ENCODE measurements at regions not wholly inside any gene's neighbourhood (a gene's known extent, or its start where the extent isn't known, plus 50 kb on each side); places are given as distances from the start of the nearest gene placed in this dataset.
"Not testable (repeated sequence)": the region's sequence is repeated elsewhere in the genome, so short reads cannot be mapped to it uniquely, and the experiment has no call there.

- TF ChIP-seq FOXK2 (IDR thresholded peaks at IDR 0.05) (no peak), L3MBTL2 (conservative IDR thresholded peaks at IDR 0.05) (no peak), SP1 (IDR thresholded peaks at IDR 0.05) (no peak), TARDBP (IDR thresholded peaks at IDR 0.05) (no peak), CTBP1 (IDR thresholded peaks at IDR 0.05; ENCODE audit: borderline replicate concordance) (no peak), ARNT (IDR thresholded peaks at IDR 0.05) (no peak), BHLHE40 (IDR thresholded peaks at IDR 0.05; ENCODE audit: borderline replicate concordance) (no peak), NFRKB (IDR thresholded peaks at IDR 0.05) (no peak), FOXM1 (IDR thresholded peaks at IDR 0.05; ENCODE audit: borderline replicate concordance) (no peak), ZNF384 (IDR thresholded peaks at IDR 0.05) (no peak), SUZ12 (IDR thresholded peaks at IDR 0.05) (no peak), HDGF (IDR thresholded peaks at IDR 0.05; ENCODE audit: borderline replicate concordance) (no peak), ELF4 (IDR thresholded peaks at IDR 0.05) (no peak), LEF1 (IDR thresholded peaks at IDR 0.05; ENCODE audit: borderline replicate concordance) (no peak), FOXA1 (IDR thresholded peaks at IDR 0.05) (no peak)
- TF ChIP-seq, protein P1, sequence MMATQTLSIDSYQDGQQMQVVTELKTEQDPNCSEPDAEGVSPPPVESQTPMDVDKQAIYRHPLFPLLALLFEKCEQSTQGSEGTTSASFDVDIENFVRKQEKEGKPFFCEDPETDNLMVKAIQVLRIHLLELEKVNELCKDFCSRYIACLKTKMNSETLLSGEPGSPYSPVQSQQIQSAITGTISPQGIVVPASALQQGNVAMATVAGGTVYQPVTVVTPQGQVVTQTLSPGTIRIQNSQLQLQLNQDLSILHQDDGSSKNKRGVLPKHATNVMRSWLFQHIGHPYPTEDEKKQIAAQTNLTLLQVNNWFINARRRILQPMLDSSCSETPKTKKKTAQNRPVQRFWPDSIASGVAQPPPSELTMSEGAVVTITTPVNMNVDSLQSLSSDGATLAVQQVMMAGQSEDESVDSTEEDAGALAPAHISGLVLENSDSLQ (IDR thresholded peaks at IDR 0.05) = no peak
- ChIA-PET CTCF (no interaction called here), POLR2A (no interaction called here)
- no peak for DNase-seq (ENCODE audit: extremely low spot score)
Observed at GRCh38 chr6:50899306-50899870, 80.7 kb downstream of the TFAP2B start.

DNA sequence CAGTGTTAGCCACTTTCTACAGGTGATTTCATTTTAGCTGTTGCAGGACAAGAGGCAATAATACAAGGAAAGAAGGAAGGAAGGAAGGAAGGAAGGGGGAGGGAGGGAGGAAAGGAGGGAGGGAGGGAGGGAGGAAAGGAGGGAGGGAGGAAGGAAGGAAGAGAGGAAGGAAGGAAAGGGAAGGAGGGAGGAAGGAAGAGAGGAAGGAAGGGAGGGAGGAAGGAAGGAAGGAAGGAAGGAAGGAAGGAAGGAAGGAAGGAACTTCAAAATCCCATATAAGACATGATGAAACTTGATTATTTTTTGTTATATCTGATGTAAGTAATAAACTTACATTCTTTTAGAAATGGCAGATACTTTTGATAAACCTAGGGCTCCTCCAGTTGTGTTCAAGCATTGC, 83.6 kb downstream of the TFAP2B start:
- TF ChIP-seq TARDBP (IDR thresholded peaks at IDR 0.05) = no peak
- no peak for TF ChIP-seq ARNT (IDR thresholded peaks at IDR 0.05)
- ChIA-PET POLR2A (no interaction called here), CTCF (no interaction called here)
- no peak for DNase-seq (ENCODE audit: extremely low spot score)

DNA sequence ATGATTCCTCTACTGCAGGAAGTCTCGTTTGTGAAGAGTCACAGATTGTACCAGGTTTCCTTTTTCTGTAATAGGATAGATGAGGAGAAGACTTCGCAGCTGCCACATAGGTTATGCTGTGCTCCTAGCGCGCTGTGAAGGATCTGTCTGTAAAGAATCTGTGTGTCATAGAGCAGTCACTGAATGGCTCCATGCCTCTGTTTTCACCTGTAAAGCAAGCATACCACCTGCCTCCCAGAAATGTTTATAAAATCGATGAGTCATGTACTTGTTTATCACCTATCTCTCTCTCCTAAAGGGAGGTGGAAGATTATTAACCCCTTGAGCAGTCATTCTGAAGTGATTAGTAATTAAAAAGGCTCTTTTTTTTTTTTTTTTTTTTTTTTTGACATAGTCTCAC, 86.6 kb downstream of the TFAP2B start:
- DNase-seq (ENCODE audit: extremely low spot score) = no peak
- TF ChIP-seq CTBP1 (IDR thresholded peaks at IDR 0.05; ENCODE audit: borderline replicate concordance) (no peak), HDGF (IDR thresholded peaks at IDR 0.05; ENCODE audit: borderline replicate concordance) (no peak), LEF1 (IDR thresholded peaks at IDR 0.05; ENCODE audit: borderline replicate concordance) (no peak), BHLHE40 (IDR thresholded peaks at IDR 0.05; ENCODE audit: borderline replicate concordance) (no peak), L3MBTL2 (conservative IDR thresholded peaks at IDR 0.05) (no peak), TARDBP (IDR thresholded peaks at IDR 0.05) (no peak), ELF4 (IDR thresholded peaks at IDR 0.05) (no peak), ZNF384 (IDR thresholded peaks at IDR 0.05) (no peak), ARNT (IDR thresholded peaks at IDR 0.05) (no peak), FOXA1 (IDR thresholded peaks at IDR 0.05) (no peak), SUZ12 (IDR thresholded peaks at IDR 0.05) (no peak)
- TF ChIP-seq, protein P1 (IDR thresholded peaks at IDR 0.05) = no peak
- CTCF ChIA-PET = no interaction called here
- POLR2A ChIA-PET = no interaction called here

GRCh38 chr6:50907565-50907964, 88.9 kb downstream of the TFAP2B start:
- ChIA-PET CTCF (no interaction called here), POLR2A (no interaction called here)
- no peak for TF ChIP-seq NFRKB (IDR thresholded peaks at IDR 0.05)
- no peak for TF ChIP-seq ZNF384 (IDR thresholded peaks at IDR 0.05)
- TF ChIP-seq LEF1 (IDR thresholded peaks at IDR 0.05; ENCODE audit: borderline replicate concordance) = no peak
- no peak for TF ChIP-seq CTBP1 (IDR thresholded peaks at IDR 0.05; ENCODE audit: borderline replicate concordance)
- no peak for TF ChIP-seq SP1 (IDR thresholded peaks at IDR 0.05)
- TF ChIP-seq L3MBTL2 (conservative IDR thresholded peaks at IDR 0.05) = no peak
- TF ChIP-seq TARDBP (IDR thresholded peaks at IDR 0.05) = no peak
- TF ChIP-seq FOXA1 (IDR thresholded peaks at IDR 0.05) = no peak
- no peak for TF ChIP-seq ARNT (IDR thresholded peaks at IDR 0.05)
- no peak for DNase-seq (ENCODE audit: extremely low spot score)

- ChIA-PET CTCF (no interaction called here), POLR2A (no interaction called here)
- no peak for TF ChIP-seq FOXA1 (IDR thresholded peaks at IDR 0.05)
- no peak for TF ChIP-seq ZNF384 (IDR thresholded peaks at IDR 0.05)
- TF ChIP-seq CTBP1 (IDR thresholded peaks at IDR 0.05; ENCODE audit: borderline replicate concordance) = no peak
- no peak for TF ChIP-seq SP1 (IDR thresholded peaks at IDR 0.05)
- no peak for TF ChIP-seq HDGF (IDR thresholded peaks at IDR 0.05; ENCODE audit: borderline replicate concordance)
- TF ChIP-seq LEF1 (IDR thresholded peaks at IDR 0.05; ENCODE audit: borderline replicate concordance) = no peak
- TF ChIP-seq NFRKB (IDR thresholded peaks at IDR 0.05) = no peak
- no peak for DNase-seq (ENCODE audit: extremely low spot score)
Observed at GRCh38 chr6:50913105-50913770, 94.6 kb downstream of the TFAP2B start.

GRCh38 chr6:50921378-50921777, 102.7 kb downstream of the TFAP2B start:
- CTCF ChIA-PET; POLR2A ChIA-PET; DNase-seq (ENCODE audit: extremely low spot score): not testable (repeated sequence)

DNA sequence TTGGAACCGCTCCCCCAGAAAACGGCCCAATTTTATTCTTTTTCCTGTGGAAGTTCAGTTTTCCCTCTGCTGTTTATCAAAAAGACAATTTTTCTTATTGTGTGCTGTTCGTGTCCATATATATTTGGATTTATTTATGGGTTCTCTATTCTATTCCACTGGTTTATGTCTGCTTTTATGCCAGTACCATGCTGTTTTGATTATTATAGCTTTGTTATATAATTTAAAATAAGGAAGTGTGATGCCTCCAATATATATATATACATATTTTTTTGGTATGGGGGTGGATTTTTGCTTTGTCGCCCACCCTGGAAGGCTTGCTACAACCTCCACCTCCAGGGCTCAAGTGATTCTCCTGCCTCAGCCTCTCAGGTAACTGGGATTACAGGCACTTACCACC, 103.3 kb downstream of the TFAP2B start:
- CTCF ChIA-PET = no interaction called here
- POLR2A ChIA-PET = no interaction called here
- DNase-seq (ENCODE audit: extremely low spot score) = no peak
- TF ChIP-seq FOXK2 (IDR thresholded peaks at IDR 0.05) (no peak), SUZ12 (IDR thresholded peaks at IDR 0.05) (no peak), CTBP1 (IDR thresholded peaks at IDR 0.05; ENCODE audit: borderline replicate concordance) (no peak), LEF1 (IDR thresholded peaks at IDR 0.05; ENCODE audit: borderline replicate concordance) (no peak), HDGF (IDR thresholded peaks at IDR 0.05; ENCODE audit: borderline replicate concordance) (no peak), SP1 (IDR thresholded peaks at IDR 0.05) (no peak), NFRKB (IDR thresholded peaks at IDR 0.05) (no peak), FOXM1 (IDR thresholded peaks at IDR 0.05; ENCODE audit: borderline replicate concordance) (no peak), ARNT (IDR thresholded peaks at IDR 0.05) (no peak), ZNF384 (IDR thresholded peaks at IDR 0.05) (no peak), BHLHE40 (IDR thresholded peaks at IDR 0.05; ENCODE audit: borderline replicate concordance) (no peak), TARDBP (IDR thresholded peaks at IDR 0.05) (no peak), L3MBTL2 (conservative IDR thresholded peaks at IDR 0.05) (no peak), FOXA1 (IDR thresholded peaks at IDR 0.05) (no peak), ELF4 (IDR thresholded peaks at IDR 0.05) (no peak)
- TF ChIP-seq, protein P1 (IDR thresholded peaks at IDR 0.05) = no peak
